Right kidney (tissue), 1 donor: ENCODE measurements at regions not wholly inside any gene's neighbourhood (a gene's known extent, or its start where the extent isn't known, plus 50 kb on each side); places are given as distances from the start of the nearest gene placed in this dataset.

Experiments used
- DNase-seq: peaks from one replicate; pipeline ENCODE4 v3.0.0-alpha.2; 2016

- no peak for DNase-seq
These were observed 559.5 kb downstream of the UTRN start for GRCh38 chr6:144844596-144844995.

DNA sequence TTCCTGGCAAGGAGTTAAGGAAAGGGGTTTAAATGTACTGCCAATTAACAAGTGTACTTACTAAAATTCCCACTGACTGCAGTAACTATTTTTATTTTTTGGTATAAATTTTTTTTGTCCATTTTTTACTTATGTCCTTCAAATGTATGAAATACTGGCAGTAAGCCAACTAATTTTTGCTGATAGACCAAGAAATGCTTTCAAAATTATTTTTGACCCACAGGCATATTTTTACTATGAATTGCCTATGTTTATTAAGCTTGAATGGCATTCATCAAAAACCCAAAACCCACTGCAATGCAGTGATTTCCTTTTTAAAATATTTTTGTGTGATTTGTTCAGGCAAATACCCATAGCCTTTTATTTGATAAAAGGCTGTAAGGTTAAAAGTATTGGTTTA, 560.1 kb downstream of the UTRN start:
- no peak for DNase-seq

GRCh38 chr6:144847916-144848315, 562.8 kb downstream of the UTRN start:
- no peak for DNase-seq

GRCh38 chr6:144849920-144850319, 564.8 kb downstream of the UTRN start:
- DNase-seq, result no peak

- no peak for DNase-seq
These were observed 568.5 kb downstream of the UTRN start for GRCh38 chr6:144853603-144854002.

DNA sequence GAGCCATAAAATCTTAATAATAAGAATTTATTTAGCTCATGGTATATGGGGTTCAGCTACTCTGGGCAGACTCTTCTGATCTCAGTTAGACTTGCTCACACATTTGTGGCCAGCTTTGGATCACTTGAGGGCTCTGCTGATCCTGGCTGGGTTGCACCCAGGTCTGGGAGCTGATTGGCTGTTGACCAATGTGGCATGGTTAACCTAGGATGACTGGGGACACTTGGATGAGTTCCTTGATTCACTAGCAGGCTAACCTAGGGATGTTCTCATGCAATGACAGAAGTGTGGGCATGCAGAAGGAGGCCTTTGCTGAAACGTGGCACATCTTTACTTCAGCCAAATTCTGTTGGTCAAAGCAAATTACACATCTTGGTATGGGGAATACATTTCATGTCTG, 569.5 kb downstream of the UTRN start:
- DNase-seq, result no peak

DNA sequence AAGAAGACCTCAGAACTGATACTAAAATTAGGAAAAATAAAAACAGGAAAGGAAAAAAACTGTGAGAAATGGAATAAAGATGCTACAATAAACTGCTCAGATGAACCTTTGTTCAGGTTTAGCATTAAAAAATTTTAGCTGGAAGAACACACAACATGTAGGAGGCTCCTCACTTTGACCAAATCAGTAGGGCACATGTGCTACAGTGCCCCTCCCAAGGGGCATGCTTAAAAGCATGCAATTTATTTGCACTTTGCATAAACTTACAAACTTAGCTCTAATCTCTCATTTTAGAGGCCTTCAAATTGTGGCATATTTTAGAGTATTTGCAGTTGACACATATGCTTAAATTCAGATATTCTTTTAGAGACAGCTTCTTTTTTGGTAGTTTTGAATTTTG, 570.2 kb downstream of the UTRN start:
- DNase-seq, result no peak

GRCh38 chr6:144855812-144856531, 570.8 kb downstream of the UTRN start:
- DNase-seq, result no peak

GRCh38 chr6:144856622-144857021, 571.5 kb downstream of the UTRN start:
- no peak for DNase-seq

GRCh38 chr6:144857086-144857485, 572.0 kb downstream of the UTRN start:
- no peak for DNase-seq

DNA sequence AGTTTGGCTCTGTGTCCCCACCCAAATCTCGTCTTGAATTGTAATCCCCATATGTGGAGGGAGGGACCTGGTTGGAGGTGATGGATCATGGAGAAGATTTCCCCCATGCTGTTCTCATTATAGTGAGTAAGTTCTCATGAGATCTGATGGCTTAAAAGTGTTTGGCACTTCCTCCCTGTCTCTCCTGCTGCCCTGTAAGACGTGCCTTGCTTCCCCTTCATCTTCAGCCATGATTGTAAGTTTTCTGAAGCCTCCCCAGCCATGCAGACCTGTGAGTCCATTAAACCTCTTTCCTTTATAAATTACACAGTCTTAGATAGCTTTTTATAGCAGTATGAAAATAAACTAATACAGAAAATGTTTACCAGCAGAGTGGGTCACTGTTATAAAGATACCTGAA, 577.6 kb downstream of the UTRN start:
- no peak for DNase-seq

DNA sequence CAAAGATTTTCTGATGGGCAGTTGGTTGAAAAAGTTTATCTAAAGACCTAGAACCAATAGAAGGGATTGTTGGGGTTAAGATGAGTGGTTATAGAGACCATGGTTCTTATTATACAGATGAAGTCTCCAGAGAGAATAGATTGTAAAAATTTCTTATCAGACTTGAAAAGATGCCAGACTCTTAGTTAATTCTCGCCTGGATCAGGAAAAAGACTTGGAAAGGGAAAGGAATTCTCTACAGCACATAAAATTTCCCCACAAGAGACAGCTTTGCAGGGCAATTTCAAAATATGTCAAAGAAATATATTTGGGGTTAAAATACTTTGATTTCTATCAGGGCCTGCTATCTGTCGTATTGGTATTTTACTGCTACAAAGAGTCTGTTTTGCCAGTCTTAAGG, 582.6 kb downstream of the UTRN start:
- no peak for DNase-seq

GRCh38 chr6:144870782-144871181, 585.6 kb downstream of the UTRN start:
- DNase-seq, result no peak

- DNase-seq, result no peak
These were observed 588.7 kb downstream of the UTRN start for GRCh38 chr6:144873623-144874378.

DNA sequence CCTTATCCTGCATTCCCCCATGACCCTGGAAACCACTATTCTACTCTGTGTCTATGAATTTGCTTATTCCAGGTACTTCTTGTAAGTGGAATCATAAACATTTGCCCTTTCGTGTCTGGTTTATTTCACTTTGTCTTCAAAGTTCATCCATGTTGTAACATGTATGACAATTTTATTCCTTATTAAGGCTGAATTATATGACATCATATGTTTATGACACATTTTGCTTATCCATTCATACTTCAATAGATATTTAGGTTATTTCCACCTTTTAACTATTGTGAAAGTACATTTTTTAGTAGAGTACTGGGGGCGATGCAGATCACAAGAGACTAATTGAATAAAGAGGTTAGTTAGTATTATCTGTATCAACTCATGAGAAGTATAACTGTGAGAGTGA, 591.6 kb downstream of the UTRN start:
- DNase-seq, result no peak

- no peak for DNase-seq
These were observed 592.0 kb downstream of the UTRN start for GRCh38 chr6:144877118-144877517.

DNA sequence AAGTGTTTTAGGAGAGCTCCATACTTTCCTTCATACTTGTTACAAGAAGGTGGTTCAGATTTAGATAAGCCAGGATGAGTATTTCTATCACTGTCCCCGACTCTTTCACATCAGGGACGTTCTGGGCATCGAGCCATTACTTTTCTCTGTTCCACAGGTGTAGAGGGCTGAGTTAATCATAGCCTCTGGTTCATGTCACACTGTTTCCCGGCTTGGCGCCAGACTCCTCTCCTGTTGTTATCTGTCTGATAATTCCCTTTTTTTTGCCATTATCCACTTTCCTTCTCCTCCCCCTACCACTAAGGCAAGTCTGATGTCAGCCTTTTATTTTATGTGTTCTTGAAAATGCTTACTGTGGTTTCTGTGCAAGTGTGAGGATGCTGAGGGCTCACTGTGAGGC, 593.4 kb downstream of the UTRN start:
- no peak for DNase-seq

- DNase-seq, result no peak
These were observed 594.3 kb downstream of the UTRN start for GRCh38 chr6:144879436-144879835.

DNA sequence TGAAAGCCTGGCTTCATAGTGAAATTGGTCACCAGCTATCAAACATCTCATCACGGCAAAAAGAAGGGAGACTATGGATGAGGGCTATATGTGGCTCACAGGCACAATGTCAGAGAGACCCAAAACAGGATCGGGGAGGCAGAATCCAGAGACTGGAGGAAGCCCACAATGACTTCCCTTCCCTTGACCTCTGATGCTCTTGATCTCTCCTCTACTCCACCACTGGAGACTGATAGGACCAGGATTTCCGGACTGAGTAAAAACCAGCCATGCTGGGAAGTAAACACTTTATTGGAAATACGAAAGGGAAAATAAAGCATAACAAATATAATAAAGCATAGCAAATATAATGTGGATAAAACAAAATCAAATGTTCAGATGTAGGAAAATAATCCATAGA, 597.3 kb downstream of the UTRN start:
- DNase-seq, result no peak

DNA sequence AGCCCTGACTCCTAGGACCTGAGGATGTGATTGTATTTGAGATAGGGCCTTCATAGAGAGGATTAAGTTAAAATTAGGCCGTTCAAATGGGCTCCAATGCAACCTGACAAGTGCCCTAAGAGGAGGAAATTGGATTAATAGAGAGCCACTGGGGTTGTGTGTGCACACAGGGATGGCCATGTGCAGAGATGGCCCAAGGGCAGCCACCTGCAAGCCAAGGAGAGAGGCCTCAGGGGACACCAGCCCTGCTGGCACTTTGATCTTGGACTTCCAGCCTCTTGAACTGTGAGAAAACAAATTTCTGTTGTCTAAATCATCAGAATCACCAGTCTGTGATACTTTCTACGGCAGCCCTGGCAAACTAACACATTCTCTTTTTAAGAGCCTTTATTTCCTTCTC, 598.8 kb downstream of the UTRN start:
- no peak for DNase-seq

DNA sequence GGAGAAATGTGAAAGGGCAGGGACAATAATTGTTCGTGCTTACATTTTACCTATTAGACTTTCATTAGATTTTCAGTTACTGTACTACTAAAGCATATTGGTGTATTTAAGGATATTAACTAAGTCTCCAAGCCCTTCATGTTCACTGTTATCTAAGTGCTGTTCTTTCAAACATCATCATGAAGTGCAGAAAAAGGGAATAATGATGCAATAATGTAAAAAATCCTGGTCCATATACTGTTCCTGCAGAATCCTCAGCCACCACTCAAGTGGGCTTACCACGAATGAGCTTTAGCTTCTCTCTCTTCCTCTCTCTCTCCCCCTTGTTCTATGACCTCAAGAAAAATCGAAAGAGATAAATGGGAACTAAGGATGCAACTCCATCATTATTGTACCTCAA, 600.7 kb downstream of the UTRN start:
- no peak for DNase-seq

DNA sequence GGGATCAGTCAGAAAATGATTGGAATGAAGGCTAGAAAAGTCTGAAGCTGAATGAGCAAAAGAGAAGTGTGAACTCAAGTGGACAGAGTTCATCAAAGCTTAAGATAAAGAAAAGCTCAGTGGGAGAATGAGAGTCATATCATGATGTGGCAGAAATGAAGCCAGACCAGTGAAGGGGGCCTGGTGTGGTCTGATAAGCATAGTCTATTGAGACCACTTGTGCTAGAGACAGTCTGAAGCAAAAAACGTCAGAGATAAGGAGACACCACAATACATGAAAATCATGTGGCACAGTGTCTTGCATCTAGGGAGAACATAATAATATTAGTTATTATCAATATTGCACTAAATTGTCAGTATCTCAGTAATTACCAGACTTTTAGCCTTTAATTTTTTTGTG, 601.5 kb downstream of the UTRN start:
- no peak for DNase-seq

DNA sequence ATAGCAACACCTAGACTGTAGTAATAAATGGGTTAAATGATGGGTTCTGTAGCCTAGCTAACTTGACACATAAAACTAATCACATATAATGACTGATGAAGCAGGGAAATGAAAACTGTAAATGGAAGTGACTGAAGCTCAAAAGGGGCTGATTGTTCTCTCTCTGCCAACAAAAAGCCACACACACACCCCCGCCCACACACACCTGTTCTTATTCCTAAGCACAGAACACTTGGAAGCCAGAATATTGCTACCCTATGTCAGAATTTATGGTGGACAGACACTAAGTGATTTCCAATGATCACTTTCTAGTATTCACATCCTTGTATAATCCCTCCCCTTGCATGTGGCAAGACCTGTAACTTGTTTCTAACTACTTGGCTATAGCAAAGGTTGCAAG, 603.5 kb downstream of the UTRN start:
- DNase-seq, result no peak

DNA sequence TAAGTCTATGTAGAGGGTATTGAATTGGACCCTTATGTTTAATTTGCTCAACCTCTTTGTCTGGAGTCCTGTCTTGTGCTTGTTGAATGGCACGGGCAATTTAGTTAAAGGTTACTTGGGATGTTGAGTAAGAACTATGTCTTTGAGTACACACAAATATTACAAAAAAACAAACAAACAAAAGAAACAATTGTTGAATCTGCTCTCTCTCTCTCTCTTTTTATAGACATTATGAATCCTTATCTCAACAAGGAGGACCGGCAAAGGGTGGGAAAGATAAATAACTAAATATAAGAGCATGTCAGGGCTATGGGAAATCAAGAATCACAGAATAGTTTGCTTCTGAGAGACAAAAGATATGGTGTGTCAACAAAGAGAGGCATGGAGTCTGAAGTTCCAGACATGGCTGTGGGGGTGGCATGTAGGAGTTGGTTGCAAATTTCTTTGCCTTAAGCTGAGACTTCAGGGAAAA, 608.6 kb downstream of the UTRN start:
- DNase-seq, result no peak
